MCF 10A (cell line): ENCODE measurements at regions not wholly inside any gene's neighbourhood (a gene's known extent, or its start where the extent isn't known, plus 50 kb on each side); places are given as distances from the start of the nearest gene placed in this dataset.

Source experiments
- BruUV-seq: library from RNA; stranded (reverse); fragments of 400-500 nt; replicated peaks from 2 replicates; lab custom pipeline; 2021; lab: Mats Ljungman, UMichigan
- CTCF ChIA-PET: fragments of 300-600 bp; sonication (Branson Sonifier 250); formaldehyde crosslinking; extraction: SDS; loops from one replicate; lab custom pipeline; 2021; ENCODE audit warnings: antibody characterized with exemption, inconsistent platforms; lab: Yijun Ruan, JAX
- POLR2A ChIA-PET: fragments of 300-600, 350-650 bp; sonication (Branson Sonifier 250); formaldehyde crosslinking; extraction: SDS; loops from one replicate; lab custom pipeline; 2020; ENCODE audit warnings: antibody characterized with exemption, inconsistent platforms; lab: Yijun Ruan, JAX
- DNase-seq: peaks from one replicate; pipeline ENCODE4 v3.0.0-alpha.2; 2018; ENCODE audit not compliant: unreplicated experiment
- H3K27ac Mint-ChIP-seq: one replicate; pipeline ENCODE4 v1.8.0; 2022; ENCODE audit warnings: mild to moderate bottlenecking, low read depth, mixed read lengths; ENCODE audit not compliant: unreplicated experiment
- H3K27me3 Mint-ChIP-seq: one replicate; pipeline ENCODE4 v1.8.0; 2022; ENCODE audit warnings: mixed read lengths; ENCODE audit not compliant: insufficient read depth, unreplicated experiment
- H3K36me3 Mint-ChIP-seq: one replicate; pipeline ENCODE4 v1.8.0; 2022; ENCODE audit warnings: mild to moderate bottlenecking, moderate library complexity, mixed read lengths; ENCODE audit not compliant: insufficient read depth, unreplicated experiment
- H3K4me1 Mint-ChIP-seq: one replicate; pipeline ENCODE4 v1.8.0; 2022; ENCODE audit warnings: mixed read lengths; ENCODE audit not compliant: insufficient read depth, unreplicated experiment
- H3K4me3 Mint-ChIP-seq: one replicate; pipeline ENCODE4 v1.8.0; 2022; ENCODE audit warnings: mild to moderate bottlenecking, moderate library complexity, mixed read lengths; ENCODE audit not compliant: unreplicated experiment
- H3K9me3 Mint-ChIP-seq: one replicate; pipeline ENCODE4 v1.8.0; 2022; ENCODE audit warnings: mixed read lengths; ENCODE audit not compliant: unreplicated experiment
- intact Hi-C: fragments of 100-400 bp; cut with micrococcal nuclease; formaldehyde crosslinking; loops from 2 replicates; pipeline ENCODE4 v1.14.1; 2022
- TF ChIP-seq, protein P1 (sequence below): fragments of 200-600 bp; IDR thresholded peaks from one replicate; pipeline ENCODE4 v1.8.0; 2022; ENCODE audit warnings: antibody characterized with exemption, mild to moderate bottlenecking; ENCODE audit not compliant: unreplicated experiment

DNA sequence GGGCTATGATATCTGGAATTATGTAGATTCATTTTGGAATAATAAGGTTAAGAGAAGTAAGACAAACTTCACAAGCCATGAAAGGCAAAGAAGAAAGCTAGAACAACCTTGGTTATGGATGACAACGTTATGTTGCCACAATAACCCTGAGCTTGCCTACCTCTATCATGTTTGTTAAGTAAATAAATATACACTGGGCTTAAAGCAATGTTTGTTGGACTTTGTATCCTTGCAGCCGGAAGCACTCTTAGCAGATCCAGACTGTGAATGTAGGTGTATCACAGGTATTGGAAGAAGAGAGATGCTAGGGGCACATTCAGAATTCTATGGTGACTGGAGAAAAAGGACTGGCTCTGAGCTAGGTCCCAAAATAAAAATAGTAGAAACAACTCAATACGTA is 214.4 kb downstream of the HS3ST1 start:
- Mint-ChIP-seq H3K27ac (no peak overlapping the region), H3K27me3 (no peaks in the 10 kb centered on the region), H3K36me3 (no peaks in the 10 kb centered on the region), H3K4me3 (no peak overlapping the region), H3K4me1 (no peaks in the 10 kb centered on the region), H3K9me3 (peaks cover 15% of the 10 kb centered on the region)
- CTCF ChIA-PET = no interaction called here
- intact Hi-C loops = no loop called here
- no TSS peak for BruUV-seq
- TF ChIP-seq, protein P1, sequence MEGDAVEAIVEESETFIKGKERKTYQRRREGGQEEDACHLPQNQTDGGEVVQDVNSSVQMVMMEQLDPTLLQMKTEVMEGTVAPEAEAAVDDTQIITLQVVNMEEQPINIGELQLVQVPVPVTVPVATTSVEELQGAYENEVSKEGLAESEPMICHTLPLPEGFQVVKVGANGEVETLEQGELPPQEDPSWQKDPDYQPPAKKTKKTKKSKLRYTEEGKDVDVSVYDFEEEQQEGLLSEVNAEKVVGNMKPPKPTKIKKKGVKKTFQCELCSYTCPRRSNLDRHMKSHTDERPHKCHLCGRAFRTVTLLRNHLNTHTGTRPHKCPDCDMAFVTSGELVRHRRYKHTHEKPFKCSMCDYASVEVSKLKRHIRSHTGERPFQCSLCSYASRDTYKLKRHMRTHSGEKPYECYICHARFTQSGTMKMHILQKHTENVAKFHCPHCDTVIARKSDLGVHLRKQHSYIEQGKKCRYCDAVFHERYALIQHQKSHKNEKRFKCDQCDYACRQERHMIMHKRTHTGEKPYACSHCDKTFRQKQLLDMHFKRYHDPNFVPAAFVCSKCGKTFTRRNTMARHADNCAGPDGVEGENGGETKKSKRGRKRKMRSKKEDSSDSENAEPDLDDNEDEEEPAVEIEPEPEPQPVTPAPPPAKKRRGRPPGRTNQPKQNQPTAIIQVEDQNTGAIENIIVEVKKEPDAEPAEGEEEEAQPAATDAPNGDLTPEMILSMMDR = no peak
- POLR2A ChIA-PET = no interaction called here
- DNase-seq = no peak

DNA sequence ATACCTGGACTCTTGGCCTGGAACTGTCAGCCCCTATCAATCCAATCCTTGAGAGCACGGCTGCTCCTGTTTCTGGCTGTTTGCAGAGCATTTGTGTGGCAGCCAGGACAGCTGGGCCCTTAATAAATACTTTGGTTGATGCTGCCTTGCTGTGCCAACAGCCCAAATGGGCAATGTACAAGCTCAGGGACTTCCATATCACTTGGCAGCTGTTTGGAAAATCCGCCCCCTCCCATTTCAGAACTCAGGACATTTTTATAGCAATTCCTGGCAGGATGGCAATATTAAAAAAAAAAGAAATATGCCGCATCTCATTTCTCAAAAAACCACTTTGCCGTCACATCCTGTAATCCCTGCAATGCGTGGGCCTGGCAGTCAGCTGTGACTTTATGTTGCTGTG is 218.9 kb downstream of the HS3ST1 start:
- Mint-ChIP-seq H3K36me3 (no peaks in the 10 kb centered on the region), H3K27me3 (no peaks in the 10 kb centered on the region), H3K4me1 (no peaks in the 10 kb centered on the region), H3K4me3 (no peak overlapping the region), H3K9me3 (peaks cover 28% of the 10 kb centered on the region), H3K27ac (no peak overlapping the region)
- TF ChIP-seq, protein P1 = no peak
- ChIA-PET CTCF (interaction anchor here (0.6 to 0.7 kb wide), 4 partner anchors 92 to 350 kb away, joined by 3 to 5 read pairs (median 3); no protein-coding TSS in a partner anchor), POLR2A (no interaction called here)
- no peak for DNase-seq
- intact Hi-C loops = no loop called here
- no TSS peak for BruUV-seq

DNA sequence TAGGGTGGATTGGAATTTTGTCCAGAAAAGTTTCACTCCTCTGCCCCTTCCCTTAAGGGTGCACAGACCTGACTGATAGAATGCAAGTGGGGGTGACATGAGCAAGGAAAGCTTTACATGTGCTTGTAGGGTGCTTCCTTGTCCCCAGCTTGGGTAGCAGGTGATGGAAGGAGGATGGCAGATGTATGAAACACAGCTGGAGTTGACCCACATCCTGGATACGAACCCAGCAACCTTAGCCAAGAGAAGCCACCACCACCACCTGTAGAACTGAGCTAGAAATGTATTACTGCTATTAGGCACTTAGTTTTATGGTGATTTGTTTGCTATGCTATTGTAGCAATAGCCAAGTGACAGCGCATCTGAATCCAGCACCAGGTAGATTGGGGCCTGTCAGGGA is 227.4 kb downstream of the HS3ST1 start:
- Mint-ChIP-seq H3K4me3 (no peak overlapping the region), H3K9me3 (peaks cover 15% of the 10 kb centered on the region), H3K27me3 (no peaks in the 10 kb centered on the region), H3K36me3 (no peaks in the 10 kb centered on the region), H3K27ac (no peak overlapping the region), H3K4me1 (no peaks in the 10 kb centered on the region)
- intact Hi-C loops = no loop called here
- ChIA-PET POLR2A (no interaction called here), CTCF (no interaction called here)
- BruUV-seq = no TSS peak
- no peak for DNase-seq
- TF ChIP-seq, protein P1 = no peak

DNA sequence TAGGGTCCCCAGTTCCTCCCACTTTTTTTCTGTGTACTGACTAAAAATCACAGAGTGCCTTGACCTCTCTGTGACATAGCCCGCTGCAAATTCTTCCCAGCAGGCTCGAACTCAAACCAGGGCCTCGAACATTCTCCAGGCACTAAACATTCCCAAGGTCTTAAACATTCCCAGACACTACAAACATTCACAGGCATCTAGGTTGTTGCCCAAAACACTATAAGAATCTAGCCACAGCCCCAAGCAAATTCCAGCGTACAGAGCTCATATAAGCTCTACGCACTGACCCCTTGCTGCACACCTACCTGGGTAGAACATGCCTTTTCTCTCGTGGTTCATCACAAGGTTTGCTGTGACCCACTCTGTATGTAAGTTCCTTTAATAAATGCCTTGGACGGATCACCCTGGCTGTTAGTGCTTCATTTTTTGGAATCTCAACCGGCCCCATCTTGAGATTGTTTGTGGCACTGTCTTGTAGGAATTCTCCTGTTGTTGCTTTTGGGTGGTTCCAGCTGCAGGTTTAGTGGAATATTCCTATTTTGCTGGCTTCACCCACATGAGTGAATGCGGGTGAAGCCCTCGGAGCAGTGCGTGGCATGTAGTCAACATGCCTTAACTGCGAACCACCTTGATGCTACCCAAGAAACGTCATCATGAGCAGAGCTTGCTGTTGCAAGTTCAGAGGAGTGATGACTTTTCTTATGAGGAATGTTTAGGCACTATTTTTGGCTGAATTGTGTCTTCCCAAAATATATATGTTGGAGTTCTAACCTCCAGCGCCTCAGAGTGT is 230.0 kb downstream of the HS3ST1 start:
- no peak overlapping the region for H3K27ac Mint-ChIP-seq
- ChIA-PET CTCF (interaction anchor here (0.6 kb wide), 1 partner anchor 521 kb away, joined by 3 read pairs; no protein-coding TSS in a partner anchor), POLR2A (interaction anchor here (0.7 kb wide), 1 partner anchor 1176 kb away, joined by 3 read pairs; no protein-coding TSS in a partner anchor)
- no peaks in the 10 kb centered on the region for H3K4me1 Mint-ChIP-seq
- H3K4me3 Mint-ChIP-seq = no peak overlapping the region
- BruUV-seq = no TSS peak
- intact Hi-C loops = no loop called here
- peaks cover 15% of the 10 kb centered on the region for H3K9me3 Mint-ChIP-seq
- no peak for DNase-seq
- H3K36me3 Mint-ChIP-seq = peaks cover 5% of the 10 kb centered on the region
- TF ChIP-seq, protein P1 = no peak
- no peaks in the 10 kb centered on the region for H3K27me3 Mint-ChIP-seq
